OCI-LY1 (cell line): ENCODE measurements at regions not wholly inside any gene's neighbourhood (a gene's known extent, or its start where the extent isn't known, plus 50 kb on each side); places are given as distances from the start of the nearest gene placed in this dataset.

Source experiments
- EZH2 ChIP-seq: fragments of 200-600 bp; sonication (generic), shearing (Covaris generic); IDR thresholded peaks from 2 replicates; pipeline ENCODE4 v1.8.0; 2017; ENCODE audit warnings: borderline replicate concordance, mixed run types, mild to moderate bottlenecking, antibody characterized with exemption, low read length, moderate library complexity, mixed read lengths
- TF ChIP-seq, protein P1 (sequence below): fragments of 200-600 bp; sonication (generic), shearing (Covaris generic); IDR thresholded peaks from 2 replicates; pipeline ENCODE4 v1.5.1; 2017; ENCODE audit warnings: mild to moderate bottlenecking, antibody characterized with exemption, low read length, moderate library complexity, mixed read lengths

DNA sequence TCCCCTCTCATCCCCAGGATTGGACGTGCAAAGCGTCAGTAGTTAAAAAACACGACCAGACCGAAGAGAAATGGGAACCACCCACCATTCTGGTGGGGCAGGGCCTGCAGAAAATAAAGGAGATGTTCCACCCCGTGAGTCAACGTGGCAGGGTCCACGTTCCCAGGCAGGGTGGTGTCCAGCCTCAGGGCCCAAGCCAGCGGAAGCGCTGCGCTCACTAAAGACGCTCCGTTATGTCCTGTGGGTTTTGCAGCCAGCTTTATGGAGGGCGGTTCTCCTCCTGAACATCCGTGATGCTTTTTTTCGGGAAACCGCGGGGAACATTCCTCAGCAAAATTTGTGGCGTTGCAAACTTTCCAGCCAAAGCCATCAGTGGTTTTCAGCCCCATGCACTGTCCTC, 93.4 kb upstream of the SHOX start:
- TF ChIP-seq, protein P1, sequence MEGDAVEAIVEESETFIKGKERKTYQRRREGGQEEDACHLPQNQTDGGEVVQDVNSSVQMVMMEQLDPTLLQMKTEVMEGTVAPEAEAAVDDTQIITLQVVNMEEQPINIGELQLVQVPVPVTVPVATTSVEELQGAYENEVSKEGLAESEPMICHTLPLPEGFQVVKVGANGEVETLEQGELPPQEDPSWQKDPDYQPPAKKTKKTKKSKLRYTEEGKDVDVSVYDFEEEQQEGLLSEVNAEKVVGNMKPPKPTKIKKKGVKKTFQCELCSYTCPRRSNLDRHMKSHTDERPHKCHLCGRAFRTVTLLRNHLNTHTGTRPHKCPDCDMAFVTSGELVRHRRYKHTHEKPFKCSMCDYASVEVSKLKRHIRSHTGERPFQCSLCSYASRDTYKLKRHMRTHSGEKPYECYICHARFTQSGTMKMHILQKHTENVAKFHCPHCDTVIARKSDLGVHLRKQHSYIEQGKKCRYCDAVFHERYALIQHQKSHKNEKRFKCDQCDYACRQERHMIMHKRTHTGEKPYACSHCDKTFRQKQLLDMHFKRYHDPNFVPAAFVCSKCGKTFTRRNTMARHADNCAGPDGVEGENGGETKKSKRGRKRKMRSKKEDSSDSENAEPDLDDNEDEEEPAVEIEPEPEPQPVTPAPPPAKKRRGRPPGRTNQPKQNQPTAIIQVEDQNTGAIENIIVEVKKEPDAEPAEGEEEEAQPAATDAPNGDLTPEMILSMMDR = no peak
- TF ChIP-seq EZH2 = no peak
